Activated CD4-positive, CD25-positive, alpha-beta regulatory T cell treated with anti-CD3 and anti-CD28 coated beads, Interleukin-2, amount 50 U/mL, for 72 hours (primary cell): ENCODE measurements at regions not wholly inside any gene's neighbourhood (a gene's known extent, or its start where the extent isn't known, plus 50 kb on each side); places are given as distances from the start of the nearest gene placed in this dataset.

Experiments used
- DNase-seq: peaks from one replicate; pipeline ENCODE4 v3.0.0; 2021

GRCh38 chr7:68518060-68518459 is 1080.2 kb upstream of the AUTS2 start:
- DNase-seq = no peak

- no peak for DNase-seq
Measured at GRCh38 chr7:68524126-68524525, 1074.1 kb upstream of the AUTS2 start.

GRCh38 chr7:68529221-68529620 is 1069.1 kb upstream of the AUTS2 start:
- DNase-seq = no peak

GRCh38 chr7:68535266-68535665 is 1063.0 kb upstream of the AUTS2 start:
- no peak for DNase-seq

- no peak for DNase-seq
Measured at GRCh38 chr7:68537051-68537773, 1061.1 kb upstream of the AUTS2 start.

GRCh38 chr7:68537774-68538071 is 1060.6 kb upstream of the AUTS2 start:
- DNase-seq = no peak

GRCh38 chr7:68542831-68543230 is 1055.4 kb upstream of the AUTS2 start:
- no peak for DNase-seq

GRCh38 chr7:68544851-68545250 is 1053.4 kb upstream of the AUTS2 start:
- no peak for DNase-seq

- DNase-seq = no peak
Measured at GRCh38 chr7:68547181-68547580, 1051.1 kb upstream of the AUTS2 start.

- no peak for DNase-seq
Measured at GRCh38 chr7:68547799-68548198, 1050.5 kb upstream of the AUTS2 start.

- no peak for DNase-seq
Measured at GRCh38 chr7:68550027-68550426, 1048.2 kb upstream of the AUTS2 start.

- DNase-seq = no peak
Measured at GRCh38 chr7:68550635-68551034, 1047.6 kb upstream of the AUTS2 start.

- no peak for DNase-seq
Measured at GRCh38 chr7:68556537-68556936, 1041.7 kb upstream of the AUTS2 start.

- DNase-seq = no peak
Measured at GRCh38 chr7:68559518-68559917, 1038.8 kb upstream of the AUTS2 start.

- no peak for DNase-seq
Measured at GRCh38 chr7:68562323-68562899, 1035.9 kb upstream of the AUTS2 start.

GRCh38 chr7:68564306-68565135 is 1033.8 kb upstream of the AUTS2 start:
- DNase-seq = no peak

GRCh38 chr7:68571286-68571685 is 1027.0 kb upstream of the AUTS2 start:
- DNase-seq = no peak

- no peak for DNase-seq
Measured at GRCh38 chr7:68573271-68574005, 1024.8 kb upstream of the AUTS2 start.

- DNase-seq = no peak
Measured at GRCh38 chr7:68576366-68576765, 1021.9 kb upstream of the AUTS2 start.

- DNase-seq = no peak
Measured at GRCh38 chr7:68581417-68581816, 1016.9 kb upstream of the AUTS2 start.

GRCh38 chr7:68587599-68587998 is 1010.7 kb upstream of the AUTS2 start:
- no peak for DNase-seq

- no peak for DNase-seq
Measured at GRCh38 chr7:68601826-68602225, 996.4 kb upstream of the AUTS2 start.

- DNase-seq = no peak
Measured at GRCh38 chr7:68604541-68604940, 993.7 kb upstream of the AUTS2 start.

GRCh38 chr7:68610701-68611100 is 987.6 kb upstream of the AUTS2 start:
- no peak for DNase-seq
